ENCODE measurements at regions not wholly inside any gene's neighbourhood (a gene's known extent, or its start where the extent isn't known, plus 50 kb on each side); places are given as distances from the start of the nearest gene placed in this dataset.

DNA sequence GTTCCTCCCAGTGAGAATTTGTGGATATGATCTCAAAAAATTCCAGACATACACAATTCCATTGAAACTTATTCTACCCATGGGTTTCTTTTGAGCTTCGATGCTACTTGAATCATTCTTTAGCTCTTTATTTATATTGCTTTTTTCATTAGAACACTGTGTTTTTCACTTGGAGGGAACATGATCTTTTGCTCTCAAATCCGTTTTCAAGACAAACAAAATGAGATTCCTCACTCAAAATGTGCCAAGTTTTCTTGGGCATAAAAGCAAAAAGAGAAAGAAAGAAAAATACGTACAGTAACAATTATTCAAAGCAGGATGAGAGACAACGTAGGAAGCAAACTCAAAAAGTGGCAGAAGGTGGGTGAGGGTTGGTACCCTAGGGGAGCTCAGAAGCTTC lies 118.8 kb upstream of the PDZRN3 start:
- TF ChIP-seq REST (IDR thresholded peaks at IDR 0.05; ENCODE audit: borderline replicate concordance) (no peak), SMC3 (conservative IDR thresholded peaks at IDR 0.05; ENCODE audit: poor library complexity) (no peak), EP300 (conservative IDR thresholded peaks at IDR 0.05; ENCODE audit: poor library complexity, severe bottlenecking) (no peak), POLR2AphosphoS5 (IDR thresholded peaks at IDR 0.05) (no peak), RAD21 (conservative IDR thresholded peaks at IDR 0.05) (no peak), CTCF (IDR thresholded peaks at IDR 0.05; ENCODE audit: poor library complexity, severe bottlenecking) (no peak), TAF1 (IDR thresholded peaks at IDR 0.05; ENCODE audit: low read depth) (no peak), MXI1 (conservative IDR thresholded peaks at IDR 0.05; ENCODE audit: poor library complexity, severe bottlenecking) (no peak), EZH2 (IDR thresholded peaks at IDR 0.05; ENCODE audit: borderline replicate concordance, insufficient read depth, low read length, poor library complexity, severe bottlenecking) (no peak)
- H3K27ac ChIP-seq (ENCODE audit: low read length), result no peak overlapping the region
- H3K4me2 ChIP-seq (ENCODE audit: low read length), result no peak overlapping the region
- H3K9ac ChIP-seq (ENCODE audit: low read length), result no peak overlapping the region
- no peaks in the 10 kb centered on the region for H3K36me3 ChIP-seq (ENCODE audit: insufficient read depth, low read length)
- H3F3A ChIP-seq (ENCODE audit: insufficient read depth, low read length, poor library complexity, severe bottlenecking), result no peaks in the 10 kb centered on the region
- no peaks in the 10 kb centered on the region for H3K79me2 ChIP-seq (replicated peaks; ENCODE audit: insufficient read depth, low read length)
- no peak overlapping the region for H3K4me3 ChIP-seq (ENCODE audit: low read length)
- H3K9me3 ChIP-seq (ENCODE audit: low read length), result no peaks in the 10 kb centered on the region
- no peaks in the 10 kb centered on the region for H3K9me2 ChIP-seq (ENCODE audit: insufficient read depth, low read length)
- no peaks in the 10 kb centered on the region for H3K27me3 ChIP-seq (ENCODE audit: insufficient read depth, low read depth, low read length)
- no peaks in the 10 kb centered on the region for H4K20me1 ChIP-seq (ENCODE audit: insufficient read depth)
- H2AFZ ChIP-seq (ENCODE audit: low read depth, low read length), result no peak overlapping the region

DNA sequence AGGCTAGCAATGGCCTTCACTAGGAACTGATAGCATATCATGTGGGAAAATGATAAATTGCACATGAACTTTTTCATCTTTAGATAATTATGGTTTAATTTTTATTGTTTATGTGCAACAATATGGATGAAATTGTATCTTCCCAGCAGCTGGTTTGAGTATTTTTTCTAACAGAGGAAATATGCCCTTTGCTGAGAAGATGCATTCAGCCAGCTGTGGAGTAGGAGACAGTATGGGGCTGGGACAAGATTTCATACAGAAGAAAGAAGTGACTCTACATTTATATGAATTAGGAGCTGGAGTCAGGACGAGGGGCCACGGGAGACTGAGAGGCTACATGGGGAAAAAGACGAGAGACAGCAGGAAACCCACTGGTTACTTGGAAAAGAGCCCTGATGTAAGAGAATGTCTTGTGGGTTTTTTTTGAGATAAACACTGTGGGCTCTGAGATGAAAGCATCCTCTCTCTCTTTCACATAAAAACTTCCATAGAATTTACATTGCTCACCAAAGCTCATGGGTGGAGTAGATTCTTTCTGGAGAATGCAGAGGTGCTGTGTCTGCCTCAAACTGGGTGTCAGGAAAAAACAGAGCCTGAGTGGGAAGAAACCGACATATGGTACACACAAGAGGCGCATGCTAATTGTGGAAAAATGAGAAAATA lies 115.2 kb upstream of the PDZRN3 start:
- Histone ChIP-seq H3K9ac (ENCODE audit: low read length) (no peak overlapping the region), H3K9me3 (ENCODE audit: low read length) (no peaks in the 10 kb centered on the region), H2AFZ (ENCODE audit: low read depth, low read length) (no peak overlapping the region), H3F3A (ENCODE audit: insufficient read depth, low read length, poor library complexity, severe bottlenecking) (no peaks in the 10 kb centered on the region), H3K4me3 (ENCODE audit: low read length) (no peak overlapping the region), H3K36me3 (ENCODE audit: insufficient read depth, low read length) (no peaks in the 10 kb centered on the region), H3K4me2 (ENCODE audit: low read length) (no peak overlapping the region), H3K79me2 (replicated peaks; ENCODE audit: insufficient read depth, low read length) (no peaks in the 10 kb centered on the region), H3K9me2 (ENCODE audit: insufficient read depth, low read length) (no peaks in the 10 kb centered on the region), H4K20me1 (ENCODE audit: insufficient read depth) (no peaks in the 10 kb centered on the region), H3K27ac (ENCODE audit: low read length) (no peak overlapping the region), H3K27me3 (ENCODE audit: insufficient read depth, low read depth, low read length) (no peaks in the 10 kb centered on the region)
- TF ChIP-seq EP300 (conservative IDR thresholded peaks at IDR 0.05; ENCODE audit: poor library complexity, severe bottlenecking) (no peak), POLR2AphosphoS5 (IDR thresholded peaks at IDR 0.05) (no peak), EZH2 (IDR thresholded peaks at IDR 0.05; ENCODE audit: borderline replicate concordance, insufficient read depth, low read length, poor library complexity, severe bottlenecking) (no peak), SMC3 (conservative IDR thresholded peaks at IDR 0.05; ENCODE audit: poor library complexity) (no peak), REST (IDR thresholded peaks at IDR 0.05; ENCODE audit: borderline replicate concordance) (no peak), TAF1 (IDR thresholded peaks at IDR 0.05; ENCODE audit: low read depth) (no peak), CTCF (IDR thresholded peaks at IDR 0.05; ENCODE audit: poor library complexity, severe bottlenecking) (no peak), RAD21 (conservative IDR thresholded peaks at IDR 0.05) (no peak), MXI1 (conservative IDR thresholded peaks at IDR 0.05; ENCODE audit: poor library complexity, severe bottlenecking) (no peak)
